ENCODE measurements at regions not wholly inside any gene's neighbourhood (a gene's known extent, or its start where the extent isn't known, plus 50 kb on each side); places are given as distances from the start of the nearest gene placed in this dataset.
A peak's percentile ranks its signal among the peaks of the same experiment; 100 is the strongest.
"Not testable (repeated sequence)": the region's sequence is repeated elsewhere in the genome, so short reads cannot be mapped to it uniquely, and the experiment has no call there.

DNA sequence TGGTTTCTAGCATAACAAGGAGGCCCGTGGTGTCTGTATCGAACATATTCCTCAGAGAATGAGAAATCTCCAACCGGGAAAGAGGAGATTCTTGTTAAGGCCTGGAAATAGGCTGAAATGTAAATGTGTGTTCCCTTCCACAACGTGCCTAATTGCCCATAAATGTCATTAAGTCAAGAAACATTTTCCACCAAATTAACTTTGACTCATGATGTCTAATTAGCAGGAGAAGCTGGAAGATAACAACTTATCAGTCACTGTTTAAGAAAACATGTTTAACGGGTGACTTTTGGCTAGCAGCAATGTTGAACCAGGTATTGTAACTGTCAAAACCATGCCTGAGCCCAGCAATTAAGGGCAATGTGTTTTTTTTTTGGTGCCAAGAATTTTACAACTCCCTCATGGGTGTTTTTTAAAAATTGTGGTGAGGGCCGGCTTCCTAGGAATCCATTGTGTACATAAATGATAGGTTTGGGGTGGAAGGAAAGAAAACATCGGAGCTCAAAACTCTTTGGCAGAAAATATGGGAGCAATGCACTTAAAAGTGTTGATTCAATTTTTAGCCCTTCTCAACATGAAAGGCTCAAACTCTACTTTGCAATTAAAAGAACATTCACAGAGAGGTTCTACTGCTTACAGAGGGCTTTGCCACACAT is 67.0 kb downstream of the OLIG1 start:
- Histone ChIP-seq H3K4me3 (ENCODE audit: control insufficient read depth in 1 of 2, extremely low read depth in 1 of 2, low read length in 1 of 2) (no peak overlapping the region), H3K4me1 (ENCODE audit: control insufficient read depth in 1 of 2, extremely low read depth in 1 of 2, insufficient read depth in 2 of 2, low read length in 2 of 2) (no peaks in the 10 kb centered on the region), H3K36me3 (ENCODE audit: control insufficient read depth in 2 of 2, extremely low read depth in 1 of 2, insufficient read depth in 1 of 2, low read length in 1 of 2) (no peaks in the 10 kb centered on the region), H3K27ac (ENCODE audit: low read length) (no peak overlapping the region), H3K9me3 (no peaks in the 10 kb centered on the region), H3K27me3 (replicated peaks in 1 of 2; ENCODE audit: control insufficient read depth in 2 of 2, extremely low read depth in 1 of 2, insufficient read depth in 2 of 2, low read length in 1 of 2) (peaks cover 0 to 20% of the 10 kb centered on the region in 2 experiments)
- ChIA-PET CTCF (interaction anchor here in 1 of 2 donors (0.6 kb wide), 2 partner anchors 305 to 307 kb away, joined by 3 to 6 read pairs; no protein-coding TSS in a partner anchor), POLR2A (no interaction called here)
- no CpG with 5 or more reads among the region's 7 CpGs for WGBS (ENCODE audit: insufficient coverage)
- ATAC-seq (replicated peaks in 1 of 4) (no peak), DNase-seq (no peak)
- peak overlapping the region in 1 of 2 donors; percentile 52 for H3K27ac Mint-ChIP-seq
- no peaks in the 10 kb centered on the region for H3K9me3 Mint-ChIP-seq
- H3K4me3 Mint-ChIP-seq: no peak overlapping the region
- peaks cover 8 to 17% of the 10 kb centered on the region in 2 donors for H3K27me3 Mint-ChIP-seq
- H3K36me3 Mint-ChIP-seq: no peaks in the 10 kb centered on the region
- no peaks in the 10 kb centered on the region for H3K4me1 Mint-ChIP-seq

DNA sequence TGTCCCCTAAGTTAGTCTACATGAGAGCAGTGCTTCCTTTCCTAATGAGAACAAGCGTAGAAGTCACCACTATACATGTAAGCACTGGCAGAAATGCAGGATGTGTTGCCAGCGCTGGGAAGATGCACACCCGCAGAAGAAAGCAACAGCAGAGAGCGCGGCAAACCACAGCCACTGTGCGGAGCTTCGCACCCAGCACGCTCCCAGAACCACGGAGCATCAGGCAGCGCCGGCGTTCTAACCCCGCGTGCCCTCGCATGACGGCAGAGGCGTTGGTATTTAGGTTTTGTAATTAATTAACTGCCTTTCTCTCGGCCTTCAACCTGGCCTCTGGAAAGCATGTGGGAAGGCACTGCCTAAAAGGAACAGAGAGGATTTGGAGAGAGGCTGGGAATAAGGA is 69.1 kb downstream of the OLIG1 start:
- Mint-ChIP-seq H3K27ac (no peak overlapping the region), H3K4me3 (no peak overlapping the region), H3K36me3 (no peaks in the 10 kb centered on the region), H3K27me3 (peaks cover 11 to 24% of the 10 kb centered on the region in 2 donors), H3K4me1 (no peaks in the 10 kb centered on the region), H3K9me3 (no peaks in the 10 kb centered on the region)
- no peaks in the 10 kb centered on the region for H3K9me3 ChIP-seq
- ATAC-seq (replicated peaks in 1 of 4) (no peak), DNase-seq (no peak)
- 90% methylated on average over 7 of the region's 18 CpGs for WGBS (ENCODE audit: insufficient coverage)
- POLR2A ChIA-PET: no interaction called here
- CTCF ChIA-PET: no interaction called here
- no peaks in the 10 kb centered on the region for H3K4me1 ChIP-seq (ENCODE audit: control insufficient read depth in 1 of 2, extremely low read depth in 1 of 2, insufficient read depth in 2 of 2, low read length in 2 of 2)
- H3K27me3 ChIP-seq (replicated peaks in 1 of 2; ENCODE audit: control insufficient read depth in 2 of 2, extremely low read depth in 1 of 2, insufficient read depth in 2 of 2, low read length in 1 of 2): peaks cover 0 to 14% of the 10 kb centered on the region in 2 experiments
- no peaks in the 10 kb centered on the region for H3K36me3 ChIP-seq (ENCODE audit: control insufficient read depth in 2 of 2, extremely low read depth in 1 of 2, insufficient read depth in 1 of 2, low read length in 1 of 2)
- H3K27ac ChIP-seq (ENCODE audit: low read length): no peak overlapping the region
- H3K4me3 ChIP-seq (ENCODE audit: control insufficient read depth in 1 of 2, extremely low read depth in 1 of 2, low read length in 1 of 2): no peak overlapping the region

GRCh38 chr21:33140288-33140687 is 70.3 kb downstream of the OLIG1 start:
- H3K27ac Mint-ChIP-seq: no peak overlapping the region
- no peaks in the 10 kb centered on the region for H3K4me1 Mint-ChIP-seq
- 75% methylated on average over 1 of the region's 2 CpGs for WGBS (ENCODE audit: insufficient coverage)
- H3K4me1 ChIP-seq (ENCODE audit: control insufficient read depth in 1 of 2, extremely low read depth in 1 of 2, insufficient read depth in 2 of 2, low read length in 2 of 2): no peaks in the 10 kb centered on the region
- no peaks in the 10 kb centered on the region for H3K9me3 Mint-ChIP-seq
- H3K27me3 Mint-ChIP-seq: peaks cover 16 to 33% of the 10 kb centered on the region in 2 donors
- no peaks in the 10 kb centered on the region for H3K36me3 ChIP-seq (ENCODE audit: control insufficient read depth in 2 of 2, extremely low read depth in 1 of 2, insufficient read depth in 1 of 2, low read length in 1 of 2)
- H3K36me3 Mint-ChIP-seq: no peaks in the 10 kb centered on the region
- peaks cover 0 to 11% of the 10 kb centered on the region in 2 experiments for H3K27me3 ChIP-seq (replicated peaks in 1 of 2; ENCODE audit: control insufficient read depth in 2 of 2, extremely low read depth in 1 of 2, insufficient read depth in 2 of 2, low read length in 1 of 2)
- no peak overlapping the region for H3K4me3 ChIP-seq (ENCODE audit: control insufficient read depth in 1 of 2, extremely low read depth in 1 of 2, low read length in 1 of 2)
- no peak overlapping the region for H3K27ac ChIP-seq (ENCODE audit: low read length)
- no peaks in the 10 kb centered on the region for H3K9me3 ChIP-seq
- ChIA-PET CTCF (interaction anchor here in 1 of 2 donors (0.7 kb wide), 1 partner anchor 192 kb away, joined by 3 read pairs; no protein-coding TSS in a partner anchor), POLR2A (no interaction called here)
- DNase-seq (no peak), ATAC-seq (replicated peaks in 1 of 4) (no peak)
- H3K4me3 Mint-ChIP-seq: no peak overlapping the region

GRCh38 chr21:33146467-33146866 is 76.5 kb downstream of the OLIG1 start:
- DNase-seq: no peak
- H3K36me3 Mint-ChIP-seq: no peaks in the 10 kb centered on the region
- CTCF ChIA-PET: no interaction called here
- POLR2A ChIA-PET: no interaction called here
- no peaks in the 10 kb centered on the region for H3K4me1 Mint-ChIP-seq
- peaks cover 19 to 37% of the 10 kb centered on the region in 2 donors for H3K27me3 Mint-ChIP-seq
- Histone ChIP-seq H3K27ac (ENCODE audit: low read length) (no peak overlapping the region), H3K4me1 (ENCODE audit: control insufficient read depth in 1 of 2, extremely low read depth in 1 of 2, insufficient read depth in 2 of 2, low read length in 2 of 2) (no peaks in the 10 kb centered on the region), H3K9me3 (no peaks in the 10 kb centered on the region), H3K27me3 (replicated peaks in 1 of 2; ENCODE audit: control insufficient read depth in 2 of 2, extremely low read depth in 1 of 2, insufficient read depth in 2 of 2, low read length in 1 of 2) (peaks cover 0 to 15% of the 10 kb centered on the region in 2 experiments), H3K36me3 (ENCODE audit: control insufficient read depth in 2 of 2, extremely low read depth in 1 of 2, insufficient read depth in 1 of 2, low read length in 1 of 2) (no peaks in the 10 kb centered on the region), H3K4me3 (ENCODE audit: control insufficient read depth in 1 of 2, extremely low read depth in 1 of 2, low read length in 1 of 2) (no peak overlapping the region)
- H3K27ac Mint-ChIP-seq: no peak overlapping the region
- no peak for ATAC-seq (replicated peaks in 1 of 4)
- WGBS (ENCODE audit: insufficient coverage): 78% methylated on average over 4 of the region's 4 CpGs
- no peaks in the 10 kb centered on the region for H3K9me3 Mint-ChIP-seq
- no peak overlapping the region for H3K4me3 Mint-ChIP-seq

DNA sequence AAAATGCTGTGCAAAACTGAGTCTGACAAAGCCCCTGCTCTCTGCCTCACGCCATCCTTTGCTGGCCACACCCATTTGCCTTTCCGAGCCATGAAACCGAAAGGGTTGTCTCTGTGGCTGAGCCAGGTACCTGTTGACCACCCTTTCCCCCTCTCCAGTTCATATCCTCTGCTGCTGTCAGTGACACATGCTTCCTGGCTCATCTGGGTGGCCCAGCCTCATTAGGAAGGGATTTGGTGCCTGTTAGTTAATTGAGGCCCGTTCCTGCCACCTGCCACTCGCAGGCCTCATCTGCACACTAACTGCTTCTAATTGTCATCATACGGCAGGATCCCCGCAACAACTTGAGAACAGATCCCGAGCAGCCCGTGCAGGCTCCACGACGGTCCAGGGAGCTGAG is 79.2 kb downstream of the OLIG1 start:
- ATAC-seq (replicated peaks in 1 of 4) (no peak), DNase-seq (no peak)
- Histone ChIP-seq H3K4me3 (ENCODE audit: control insufficient read depth in 1 of 2, extremely low read depth in 1 of 2, low read length in 1 of 2) (no peak overlapping the region), H3K36me3 (ENCODE audit: control insufficient read depth in 2 of 2, extremely low read depth in 1 of 2, insufficient read depth in 1 of 2, low read length in 1 of 2) (no peaks in the 10 kb centered on the region), H3K27me3 (replicated peaks in 1 of 2; ENCODE audit: control insufficient read depth in 2 of 2, extremely low read depth in 1 of 2, insufficient read depth in 2 of 2, low read length in 1 of 2) (peaks cover 0 to 30% of the 10 kb centered on the region in 2 experiments), H3K9me3 (no peaks in the 10 kb centered on the region), H3K4me1 (ENCODE audit: control insufficient read depth in 1 of 2, extremely low read depth in 1 of 2, insufficient read depth in 2 of 2, low read length in 2 of 2) (peaks cover 0 to 5% of the 10 kb centered on the region in 2 experiments), H3K27ac (ENCODE audit: low read length) (no peak overlapping the region)
- Mint-ChIP-seq H3K27ac (no peak overlapping the region), H3K27me3 (peaks cover 31 to 53% of the 10 kb centered on the region in 2 donors), H3K4me3 (no peak overlapping the region), H3K4me1 (peaks cover 4 to 12% (median 4%) of the 10 kb centered on the region in 3 donors), H3K9me3 (no peaks in the 10 kb centered on the region), H3K36me3 (no peaks in the 10 kb centered on the region)
- ChIA-PET CTCF (no interaction called here), POLR2A (no interaction called here)
- WGBS (ENCODE audit: insufficient coverage): 91% methylated on average over 11 of the region's 11 CpGs

DNA sequence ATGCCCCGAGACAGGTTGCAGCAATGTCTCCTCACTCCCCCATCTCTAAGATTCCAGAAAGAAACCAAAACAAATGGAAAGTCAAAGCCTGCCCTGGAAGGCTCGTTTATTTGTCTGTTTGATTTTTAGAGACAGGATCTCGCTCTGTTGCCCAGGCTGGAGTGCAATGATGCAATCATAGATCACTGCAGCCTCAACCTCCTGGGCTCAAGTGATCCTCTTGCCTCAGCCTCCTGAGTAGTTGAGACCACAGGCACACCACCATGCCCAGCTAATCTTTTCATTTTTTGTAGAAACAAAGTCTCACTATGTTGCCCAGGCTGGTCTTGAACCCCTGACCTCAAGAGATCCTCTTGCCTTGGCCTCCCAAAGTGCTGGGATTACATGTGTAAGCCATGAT is 78.8 kb upstream of the IFNAR2 start:
- H3K36me3 Mint-ChIP-seq; H3K4me3 Mint-ChIP-seq; POLR2A ChIA-PET; H3K4me3 ChIP-seq (ENCODE audit: control insufficient read depth in 1 of 2, extremely low read depth in 1 of 2, low read length in 1 of 2); CTCF ChIA-PET; H3K36me3 ChIP-seq (ENCODE audit: control insufficient read depth in 2 of 2, extremely low read depth in 1 of 2, insufficient read depth in 1 of 2, low read length in 1 of 2); H3K27ac ChIP-seq (ENCODE audit: low read length); H3K27ac Mint-ChIP-seq; H3K9me3 ChIP-seq; DNase-seq; H3K4me1 ChIP-seq (ENCODE audit: control insufficient read depth in 1 of 2, extremely low read depth in 1 of 2, insufficient read depth in 2 of 2, low read length in 2 of 2); ATAC-seq (replicated peaks in 1 of 4); H3K9me3 Mint-ChIP-seq: not testable (repeated sequence)
- Mint-ChIP-seq H3K4me1 (peaks cover 4 to 12% (median 4%) of the 10 kb centered on the region in 3 donors), H3K27me3 (peaks cover 32 to 49% of the 10 kb centered on the region in 2 donors)
- WGBS (ENCODE audit: insufficient coverage): 100% methylated on average over 1 of the region's 3 CpGs
- peaks cover 0 to 27% of the 10 kb centered on the region in 2 experiments for H3K27me3 ChIP-seq (replicated peaks in 1 of 2; ENCODE audit: control insufficient read depth in 2 of 2, extremely low read depth in 1 of 2, insufficient read depth in 2 of 2, low read length in 1 of 2)
